GM19023 (cell line): ENCODE measurements at regions not wholly inside any gene's neighbourhood (a gene's known extent, or its start where the extent isn't known, plus 50 kb on each side); places are given as distances from the start of the nearest gene placed in this dataset.

ENCODE experiments used
- ATAC-seq: cut with Tn5 transposase; IDR thresholded peaks from one replicate; pipeline ENCODE4 v1.9.1; 2021; ENCODE audit warnings: mild to moderate bottlenecking, moderate library complexity; ENCODE audit not compliant: unreplicated experiment

DNA sequence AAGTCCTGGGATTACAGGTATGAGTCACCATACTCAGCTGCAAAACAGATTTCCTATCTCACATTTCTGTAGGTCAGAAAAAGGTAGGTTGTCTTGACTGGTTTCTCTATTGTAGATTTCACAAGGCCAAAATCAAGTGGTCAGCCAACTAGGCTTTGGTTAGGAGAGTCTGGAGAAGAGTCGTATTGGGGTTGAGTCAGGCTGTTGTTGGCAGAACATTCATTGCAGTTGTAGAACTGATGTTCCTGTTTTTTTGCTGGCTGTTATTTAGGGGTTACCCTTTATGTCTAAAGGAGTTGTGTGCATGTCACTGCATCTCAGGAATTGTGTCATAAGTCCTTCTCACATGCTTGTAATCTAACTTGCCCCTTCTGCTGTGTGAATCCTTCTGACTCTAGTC is 814.2 kb upstream of the GRAMD2B start:
- no peak for ATAC-seq

DNA sequence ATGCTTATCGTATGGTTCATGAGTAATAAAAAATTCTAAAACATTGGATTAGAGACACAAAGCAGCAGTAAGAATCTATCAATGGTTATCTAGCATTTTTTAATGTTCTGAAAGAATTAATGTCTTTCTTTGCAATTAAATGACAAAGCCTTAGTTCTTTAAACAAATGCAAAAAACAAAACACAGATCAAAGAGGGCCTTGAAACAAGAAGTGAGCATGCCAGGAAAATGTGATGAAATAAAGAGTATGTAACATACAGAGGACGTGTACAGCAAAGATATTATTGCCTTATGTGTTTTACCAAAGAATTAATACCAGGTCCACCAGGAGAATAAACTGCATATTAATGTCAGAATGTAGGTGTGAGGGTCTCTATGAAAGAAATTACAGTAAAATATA is 812.3 kb upstream of the GRAMD2B start:
- no peak for ATAC-seq

DNA sequence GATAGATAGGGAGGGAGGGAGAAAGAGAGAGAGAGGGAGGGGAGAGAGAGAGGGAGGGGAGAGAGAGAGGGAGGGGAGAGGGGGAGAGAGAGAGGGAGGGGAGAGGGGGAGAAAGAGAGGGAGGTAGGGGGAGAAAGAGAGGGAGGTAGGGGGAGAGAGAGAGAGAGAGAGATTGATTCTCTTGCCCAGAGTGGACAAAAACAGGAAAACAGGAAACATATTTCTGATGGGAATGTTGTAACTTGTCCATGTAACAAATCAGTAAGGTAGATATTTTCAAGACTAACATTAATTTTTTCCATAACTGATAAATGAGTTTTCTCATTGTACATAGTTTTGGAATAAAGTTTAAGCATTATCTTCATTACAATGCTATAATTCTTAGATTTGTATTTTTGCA is 811.7 kb upstream of the GRAMD2B start:
- ATAC-seq, result no peak

DNA sequence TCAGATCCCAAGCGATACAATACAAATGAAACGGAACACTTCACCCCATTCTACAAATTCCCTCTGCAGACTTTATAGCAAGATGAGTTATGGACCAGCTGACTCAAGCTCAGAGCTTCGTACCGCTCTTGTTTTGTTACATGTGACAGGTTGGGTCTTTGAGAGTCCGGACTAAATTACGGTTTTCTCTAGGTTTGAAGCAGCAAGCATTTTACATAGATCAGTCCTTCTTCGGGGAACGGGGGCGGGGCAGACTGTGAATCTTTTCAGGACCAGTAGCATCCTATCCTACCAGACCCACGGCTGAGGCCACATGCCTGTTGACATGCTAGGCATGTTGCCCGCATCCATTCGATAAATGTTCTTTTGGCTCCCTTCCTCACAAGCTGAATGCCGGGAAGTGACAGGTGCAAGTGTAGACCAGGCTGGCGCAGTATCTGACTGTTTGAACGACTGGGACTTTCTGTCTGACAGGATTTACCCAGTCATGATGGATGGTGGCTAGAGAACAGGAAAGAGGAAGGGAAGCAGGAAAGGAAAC is 811.0 kb upstream of the GRAMD2B start:
- no peak for ATAC-seq

DNA sequence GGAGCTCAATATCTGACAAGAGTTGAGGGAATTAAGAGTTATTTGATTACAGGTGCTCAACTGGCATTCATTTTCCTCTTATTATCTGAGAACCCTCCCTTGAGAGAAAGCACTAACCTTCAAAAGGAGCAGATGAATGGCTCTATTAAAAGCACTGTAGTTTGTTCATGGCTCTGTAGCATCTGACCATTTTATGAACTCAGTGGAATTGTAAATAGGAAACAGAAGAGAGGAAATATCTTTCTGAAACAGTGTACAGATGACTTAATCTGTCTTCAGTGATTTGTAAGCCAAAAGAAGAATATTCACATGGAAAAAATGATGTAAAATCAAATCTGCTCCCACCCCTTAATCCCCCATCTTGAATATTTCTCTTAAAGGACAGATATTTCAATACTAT is 810.4 kb upstream of the GRAMD2B start:
- ATAC-seq, result no peak

DNA sequence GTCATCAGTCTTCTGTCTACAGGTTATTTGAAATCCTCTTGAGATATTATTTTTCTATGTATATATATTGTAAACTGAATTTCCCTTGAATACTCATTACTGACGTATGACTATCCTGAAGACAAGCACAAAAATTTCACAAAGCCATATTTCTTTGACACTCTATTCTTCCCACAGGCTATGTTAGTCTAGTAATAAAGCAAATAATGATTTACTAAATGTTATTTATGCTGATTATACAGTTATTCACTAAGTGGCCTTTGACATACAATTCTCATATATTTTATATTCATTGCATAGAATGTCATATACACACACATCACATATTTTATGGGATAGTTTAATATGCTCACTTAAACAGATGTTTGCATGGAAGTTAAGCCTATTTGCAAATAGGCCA is 793.0 kb upstream of the GRAMD2B start:
- ATAC-seq, result no peak

DNA sequence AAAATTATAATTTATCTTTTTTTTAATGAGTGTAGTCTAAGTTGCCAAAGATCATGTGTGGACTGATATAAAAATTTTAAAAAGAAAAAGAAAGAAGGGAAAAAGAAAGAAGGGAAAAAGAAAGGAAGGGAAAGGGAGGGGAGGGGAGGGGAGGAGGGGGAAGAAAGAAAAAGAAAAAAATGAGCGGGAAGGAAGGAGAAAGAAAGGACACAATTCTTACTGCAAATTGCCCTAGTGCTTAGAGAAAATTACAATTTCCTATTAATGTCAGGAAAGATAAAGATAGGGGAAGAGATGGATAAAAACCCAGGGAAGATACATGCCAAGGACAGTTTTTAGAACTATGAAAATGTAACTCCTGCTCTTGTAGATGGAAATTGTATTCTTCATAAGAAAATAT is 789.7 kb upstream of the GRAMD2B start:
- ATAC-seq, result no peak

DNA sequence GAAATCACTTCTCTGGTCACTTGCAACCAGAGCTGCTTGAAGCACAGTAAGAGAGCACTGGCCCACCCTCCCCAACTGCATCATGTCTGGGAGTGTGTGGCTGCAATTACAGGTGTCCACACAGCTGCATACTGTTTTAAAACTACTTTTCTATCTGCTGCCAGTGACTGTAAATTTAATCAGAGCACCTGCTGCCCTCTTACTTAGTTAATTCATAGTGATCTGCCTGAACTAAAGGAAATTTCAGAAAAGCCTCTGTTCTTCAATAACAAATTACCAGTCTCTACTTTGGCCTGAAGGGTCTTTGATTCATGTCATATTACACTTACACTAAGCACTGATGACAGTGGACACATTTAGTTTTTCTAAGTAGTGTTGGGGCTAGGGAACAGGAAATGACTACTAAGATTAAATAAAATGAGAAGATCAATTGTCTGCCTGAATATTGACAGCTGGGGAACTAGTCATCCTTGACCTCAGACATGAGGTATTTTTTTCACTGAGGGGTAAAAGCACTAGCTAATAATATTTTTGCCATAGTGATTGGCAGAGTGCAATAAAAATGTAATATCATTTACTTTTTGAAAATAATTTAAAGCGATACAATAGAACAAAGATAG is 788.9 kb upstream of the GRAMD2B start:
- no peak for ATAC-seq

DNA sequence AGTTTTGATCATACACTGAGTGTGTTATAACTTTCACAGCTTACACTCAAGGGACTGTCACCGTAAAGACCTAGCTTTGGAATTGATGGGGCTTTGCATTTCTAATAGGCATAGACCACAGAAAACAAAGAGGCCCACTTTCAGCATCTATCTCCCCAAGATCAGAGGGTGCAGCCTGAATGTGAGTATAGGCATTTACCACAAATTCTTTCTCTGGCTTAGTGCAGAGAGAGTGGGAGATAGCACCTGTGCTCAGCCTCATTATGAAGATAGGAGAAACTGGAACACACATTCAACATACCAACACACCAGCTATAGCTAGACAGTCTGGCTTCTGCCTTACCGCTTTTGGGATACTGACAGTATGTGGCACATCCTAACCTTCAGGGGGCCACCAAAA is 783.4 kb upstream of the GRAMD2B start:
- no peak for ATAC-seq

DNA sequence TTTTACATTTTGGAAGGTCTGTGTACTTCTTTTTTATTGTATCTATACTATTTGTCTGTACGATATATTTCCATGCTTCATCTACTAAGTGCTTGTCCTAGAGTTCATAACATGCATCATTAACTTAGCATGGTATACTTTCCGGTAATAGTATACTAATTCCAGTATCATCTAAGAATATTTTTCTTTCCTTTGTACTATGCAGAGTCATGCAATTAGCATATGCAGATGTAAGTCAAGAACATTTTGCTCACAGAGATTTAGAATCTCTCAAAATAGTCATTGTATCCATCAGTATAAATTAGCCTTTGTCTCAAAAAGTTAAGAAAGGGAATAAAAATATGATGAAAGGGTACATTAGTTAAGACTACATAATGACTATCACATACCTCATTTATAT is 770.4 kb upstream of the GRAMD2B start:
- ATAC-seq, result no peak

DNA sequence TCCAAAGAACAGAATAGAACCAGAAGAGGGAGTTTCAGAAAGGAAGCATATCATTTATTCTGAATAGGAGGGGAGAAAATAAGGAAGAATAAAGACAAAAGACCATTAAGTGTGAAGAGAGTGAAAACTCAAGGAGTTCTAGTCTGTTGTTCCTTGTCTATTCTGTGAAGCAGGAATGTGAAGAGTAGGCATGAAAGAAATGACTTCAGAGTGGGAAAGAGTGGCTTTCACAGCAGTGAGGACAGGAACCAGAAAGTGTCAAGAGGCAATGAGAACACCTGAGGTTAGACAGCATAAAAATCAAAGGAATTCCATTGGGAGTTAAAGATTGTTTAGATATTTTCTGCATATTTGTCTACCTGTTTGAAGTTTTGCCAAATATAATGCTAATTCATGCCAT is 768.8 kb upstream of the GRAMD2B start:
- no peak for ATAC-seq

DNA sequence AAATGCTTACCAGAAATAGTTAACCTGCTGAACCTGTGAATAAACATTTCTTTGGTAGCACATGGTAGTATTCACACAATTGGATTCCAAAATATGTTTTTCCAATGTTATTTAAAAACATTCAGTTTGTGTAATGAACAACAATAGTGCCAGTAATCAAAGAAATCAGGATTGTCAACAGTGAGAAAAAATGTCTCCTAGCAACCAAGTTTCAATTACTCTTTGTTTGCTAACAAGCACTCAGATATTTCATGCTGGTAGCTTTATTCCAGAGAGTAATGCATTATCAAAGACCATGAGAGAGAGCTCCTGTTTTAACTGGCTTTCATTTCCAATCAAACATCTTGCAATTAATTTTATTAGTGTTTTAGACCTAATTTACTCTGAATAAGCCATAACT is 768.1 kb upstream of the GRAMD2B start:
- ATAC-seq, result no peak

DNA sequence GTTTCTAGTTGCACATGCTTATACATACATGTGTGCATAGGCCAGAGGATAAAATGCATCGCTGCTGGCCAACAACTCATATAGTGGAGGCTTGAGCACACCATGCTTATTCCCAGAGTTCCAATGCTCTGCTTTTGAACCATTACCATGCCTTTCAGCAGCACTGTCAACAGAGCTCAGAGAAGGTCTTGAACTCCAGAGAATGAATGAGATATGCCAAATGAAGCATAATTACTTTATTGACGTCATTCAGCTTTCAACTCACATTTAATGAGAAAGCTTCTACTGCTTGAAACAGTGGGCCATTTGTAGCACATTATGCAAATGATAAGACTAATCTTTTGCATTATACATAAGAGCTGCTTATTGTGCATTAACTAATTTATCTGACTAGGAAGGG is 765.3 kb upstream of the GRAMD2B start:
- no peak for ATAC-seq

DNA sequence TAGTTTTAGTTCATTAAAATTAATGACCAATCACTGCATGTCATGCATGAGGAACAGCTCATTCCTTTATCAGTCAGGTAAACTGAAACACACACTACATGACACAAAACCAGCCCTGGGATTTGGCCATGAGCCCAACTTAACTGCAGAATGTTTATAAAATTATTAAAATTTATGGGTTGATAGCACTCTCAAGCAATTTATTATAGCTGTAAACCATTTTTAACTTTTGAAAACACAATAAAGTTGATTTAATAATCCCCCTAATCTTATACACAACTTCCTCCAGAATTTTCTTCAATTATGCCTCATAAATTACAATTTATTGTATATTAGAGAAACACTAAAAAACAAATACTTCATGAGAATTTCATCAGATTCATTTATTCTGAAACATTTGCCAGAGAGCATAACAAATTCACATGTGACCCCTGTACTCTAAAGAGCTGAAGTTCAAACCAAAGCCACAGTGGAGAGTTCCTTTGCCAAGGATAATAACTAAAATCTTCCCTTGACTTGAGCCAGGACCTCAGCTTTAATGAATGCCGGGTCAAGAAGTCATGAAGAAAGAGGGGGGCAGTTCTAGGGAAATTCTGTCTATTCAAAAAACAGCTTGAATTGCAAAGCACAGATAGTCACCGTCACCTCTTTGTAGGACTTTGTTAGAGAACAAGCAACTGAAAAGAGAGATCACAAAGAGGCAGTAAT is 763.7 kb upstream of the GRAMD2B start:
- no peak for ATAC-seq

DNA sequence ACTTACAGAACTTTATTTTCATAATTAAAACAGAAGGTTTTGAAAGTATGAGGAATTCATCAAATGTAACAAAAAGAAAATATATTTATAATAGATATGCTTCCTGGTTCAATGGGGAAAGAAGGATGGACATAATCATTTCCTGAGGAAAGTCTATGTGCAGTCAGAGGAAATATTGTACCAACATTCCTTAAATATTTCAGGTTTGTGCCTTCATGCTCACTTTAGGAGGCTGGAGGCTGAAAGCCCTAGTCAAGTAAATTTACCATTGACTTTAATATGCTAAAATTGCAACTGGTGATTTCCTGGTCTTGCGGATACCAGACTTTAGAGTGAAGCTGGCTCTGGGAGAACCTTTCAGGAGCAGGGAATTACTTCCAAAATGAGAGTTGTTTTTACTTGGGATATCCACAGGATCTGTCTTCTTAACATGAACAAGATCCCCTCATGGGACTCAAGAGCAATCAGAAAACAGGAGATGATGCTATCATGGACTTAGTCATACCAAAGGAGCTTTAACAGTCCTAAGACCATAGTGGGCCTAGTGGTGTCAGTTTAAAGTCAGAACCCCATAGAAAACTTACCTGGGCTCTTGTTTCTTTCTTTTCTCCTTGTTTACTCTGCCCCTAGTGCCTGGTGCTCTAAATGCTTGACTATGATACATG is 762.8 kb upstream of the GRAMD2B start:
- ATAC-seq, result no peak

DNA sequence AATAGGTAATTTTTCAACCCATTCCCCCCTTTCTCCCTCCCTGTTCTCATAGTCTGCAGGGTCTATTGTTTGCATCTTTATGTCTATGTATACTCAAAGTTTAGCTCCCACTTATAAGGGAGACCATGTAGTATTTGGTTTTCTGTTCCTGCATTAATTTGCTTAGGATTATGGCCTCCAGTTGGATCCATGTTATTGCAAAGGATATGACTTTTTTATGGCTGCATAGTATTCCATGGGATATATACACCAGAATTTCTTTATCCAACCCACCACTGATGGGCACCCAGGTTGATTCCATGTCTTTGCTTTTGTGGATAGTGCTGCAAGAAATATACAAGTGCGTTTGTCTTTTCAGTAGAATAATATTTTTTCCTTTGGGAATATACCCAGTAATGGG is 761.6 kb upstream of the GRAMD2B start:
- ATAC-seq, result no peak

DNA sequence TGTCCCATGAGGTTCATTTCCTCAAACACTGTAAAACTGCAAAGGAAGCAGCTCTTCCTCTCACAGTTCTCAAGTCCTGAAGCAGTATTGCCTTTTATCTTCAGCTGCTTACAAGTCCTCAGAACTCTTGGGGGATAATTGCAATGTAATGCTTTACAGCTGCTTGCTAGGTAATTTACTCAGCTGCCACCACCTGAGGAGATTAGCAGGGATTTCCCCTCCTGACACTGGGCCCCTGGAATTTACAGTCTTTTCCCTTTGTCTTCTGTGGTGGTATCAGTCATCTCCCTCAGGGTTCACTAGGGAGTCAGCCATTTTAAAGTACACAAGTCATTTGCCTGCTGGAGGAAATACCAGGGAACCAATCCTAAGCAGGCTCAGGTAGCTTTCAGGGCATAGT is 754.3 kb upstream of the GRAMD2B start:
- ATAC-seq, result no peak

DNA sequence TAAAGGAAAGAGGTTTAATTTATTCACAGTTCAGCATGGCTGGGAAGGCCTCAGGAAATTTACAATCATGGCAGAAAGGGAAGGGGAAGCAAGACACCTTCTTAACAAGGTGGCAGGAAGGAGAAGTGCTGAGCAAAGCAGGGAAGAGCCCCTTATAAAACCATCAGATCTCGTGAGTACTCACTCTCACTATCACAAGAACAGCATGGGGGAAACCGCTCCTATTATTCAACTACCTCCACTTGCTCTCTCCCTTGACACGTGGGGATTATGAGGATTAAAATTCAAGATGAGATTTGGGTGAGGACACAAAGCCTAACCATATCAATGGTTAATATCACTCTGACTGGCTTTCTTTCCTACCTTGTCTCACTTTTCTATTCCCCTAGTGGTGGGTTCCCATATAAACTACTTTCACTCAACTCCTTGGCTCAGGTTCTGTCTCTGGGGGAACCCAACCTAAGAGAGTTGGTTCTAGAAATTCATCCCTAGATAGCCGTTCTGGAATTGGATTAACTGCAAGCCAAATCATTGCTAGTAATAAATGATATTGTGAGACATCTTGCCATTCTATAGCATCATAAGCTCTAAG is 749.8 kb upstream of the GRAMD2B start:
- no peak for ATAC-seq

DNA sequence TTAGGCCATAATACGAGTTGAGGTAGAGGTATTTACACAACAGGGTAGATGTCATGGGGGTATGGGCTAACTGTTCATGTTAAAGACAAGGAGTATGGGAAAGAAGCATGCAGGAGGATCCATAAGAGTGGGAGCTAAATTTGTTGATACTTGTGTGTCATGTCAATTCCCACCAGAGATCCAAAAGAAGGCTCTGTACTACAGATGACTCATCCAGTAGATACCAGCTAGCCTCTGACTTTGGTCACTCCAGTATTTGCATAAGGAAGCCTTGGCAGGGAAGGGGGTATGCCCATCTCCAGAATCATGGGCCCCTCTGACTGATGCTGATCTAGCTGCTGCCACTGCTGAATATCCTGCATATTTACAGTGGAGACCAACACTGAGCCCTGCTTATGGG is 743.7 kb upstream of the GRAMD2B start:
- no peak for ATAC-seq

DNA sequence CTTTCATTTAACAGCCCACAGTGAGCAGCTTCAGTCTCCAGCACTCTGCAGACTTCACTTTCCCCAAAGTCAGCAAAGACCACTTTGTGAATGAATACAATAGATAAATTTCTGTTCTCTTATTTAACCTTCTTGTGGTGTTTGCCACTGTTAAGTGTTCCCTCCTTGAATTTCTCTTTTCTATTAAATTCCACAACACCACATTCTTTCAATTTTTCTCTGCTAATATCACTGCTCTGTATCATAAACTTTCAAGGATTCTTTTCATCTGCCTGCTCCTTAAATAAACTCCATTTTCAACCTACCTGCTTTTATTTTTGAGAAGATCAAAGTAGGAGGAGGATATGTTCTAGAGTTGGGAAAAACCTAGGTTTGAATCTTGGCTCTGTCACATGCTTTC is 739.5 kb upstream of the GRAMD2B start:
- no peak for ATAC-seq

DNA sequence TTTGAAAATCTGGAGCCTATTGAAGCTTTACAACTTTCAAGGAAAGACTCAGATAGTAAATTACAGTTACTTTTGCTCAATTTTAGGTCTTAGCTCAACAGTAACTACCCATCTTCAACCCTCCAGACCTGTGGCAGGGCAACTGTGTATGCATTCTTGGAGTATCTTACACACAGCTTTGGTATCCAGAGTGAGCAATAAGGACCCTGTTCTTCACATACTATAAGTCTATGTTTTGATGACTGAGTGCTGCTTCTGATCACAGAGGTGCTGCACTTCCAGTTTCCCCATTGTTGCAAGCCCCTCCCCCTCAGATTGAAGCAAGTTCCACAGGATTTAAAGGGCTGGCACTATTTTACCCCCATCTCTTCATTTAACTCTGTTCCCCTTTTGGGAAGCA is 737.4 kb upstream of the GRAMD2B start:
- ATAC-seq, result no peak
